KBM-7 (cell line): ENCODE measurements at regions not wholly inside any gene's neighbourhood (a gene's known extent, or its start where the extent isn't known, plus 50 kb on each side); places are given as distances from the start of the nearest gene placed in this dataset.

ENCODE experiments used
- DNase-seq: peaks from one replicate; pipeline ENCODE4 v3.0.0-alpha.2; 2015
- in situ Hi-C: fragments of 300-500 bp; cut with MboI; formaldehyde crosslinking; loops from 2 replicates; pipeline ENCODE4 v1.14.3; 2020; ENCODE audit warnings: low sequenced_read_pairs, low pct_unique_long_range_greater_than_20kb, mixed read lengths

DNA sequence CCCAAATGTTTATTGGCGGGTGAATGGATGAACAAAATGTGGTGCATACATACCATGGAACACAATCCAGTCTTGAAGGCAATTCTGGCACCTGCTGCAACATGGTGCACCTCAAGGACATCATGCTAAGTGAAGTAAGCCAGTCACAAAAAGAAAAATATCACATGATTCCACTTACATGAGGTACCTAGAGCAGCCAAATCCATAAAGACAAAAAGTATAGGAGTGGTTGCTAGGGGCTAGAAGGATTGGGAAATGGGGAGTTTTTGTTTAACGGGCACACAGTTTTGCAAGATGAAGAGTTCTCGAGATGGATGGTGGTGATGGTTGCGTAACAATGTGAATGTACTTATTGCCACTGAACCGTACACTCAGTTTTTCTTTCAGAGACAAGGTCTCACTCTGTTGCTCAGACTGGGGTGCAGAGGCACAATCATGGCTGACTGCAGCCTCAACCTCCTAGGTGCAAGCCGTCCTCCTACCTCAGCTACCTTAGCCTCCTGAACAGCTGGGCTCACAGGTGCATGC lies 90.9 kb upstream of the CERS6 start:
- DNase-seq: no peak

DNA sequence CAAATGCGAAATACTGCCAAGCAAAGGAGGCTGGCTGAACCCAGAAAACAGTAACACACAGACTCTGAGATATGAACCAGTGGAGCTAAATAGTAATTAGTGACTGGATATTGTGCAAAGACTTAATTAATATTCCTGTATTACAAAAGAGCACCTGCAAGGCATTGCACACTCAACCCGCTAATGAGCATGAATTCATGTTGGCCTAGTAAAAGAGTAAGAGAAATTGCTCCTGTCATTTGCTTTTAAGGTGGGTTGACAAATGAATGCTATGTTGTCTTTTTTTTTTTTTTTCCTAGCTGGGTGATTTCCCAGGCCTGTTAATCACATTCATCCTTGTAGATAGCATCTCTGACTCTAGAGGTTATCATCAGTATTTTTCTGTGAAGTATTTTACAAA lies 87.0 kb upstream of the CERS6 start:
- in situ Hi-C loops: no loop called here
- DNase-seq: no peak

More for the DNA sequence above, 90.9 kb upstream of the CERS6 start:
- in situ Hi-C loops: no loop called here

DNA sequence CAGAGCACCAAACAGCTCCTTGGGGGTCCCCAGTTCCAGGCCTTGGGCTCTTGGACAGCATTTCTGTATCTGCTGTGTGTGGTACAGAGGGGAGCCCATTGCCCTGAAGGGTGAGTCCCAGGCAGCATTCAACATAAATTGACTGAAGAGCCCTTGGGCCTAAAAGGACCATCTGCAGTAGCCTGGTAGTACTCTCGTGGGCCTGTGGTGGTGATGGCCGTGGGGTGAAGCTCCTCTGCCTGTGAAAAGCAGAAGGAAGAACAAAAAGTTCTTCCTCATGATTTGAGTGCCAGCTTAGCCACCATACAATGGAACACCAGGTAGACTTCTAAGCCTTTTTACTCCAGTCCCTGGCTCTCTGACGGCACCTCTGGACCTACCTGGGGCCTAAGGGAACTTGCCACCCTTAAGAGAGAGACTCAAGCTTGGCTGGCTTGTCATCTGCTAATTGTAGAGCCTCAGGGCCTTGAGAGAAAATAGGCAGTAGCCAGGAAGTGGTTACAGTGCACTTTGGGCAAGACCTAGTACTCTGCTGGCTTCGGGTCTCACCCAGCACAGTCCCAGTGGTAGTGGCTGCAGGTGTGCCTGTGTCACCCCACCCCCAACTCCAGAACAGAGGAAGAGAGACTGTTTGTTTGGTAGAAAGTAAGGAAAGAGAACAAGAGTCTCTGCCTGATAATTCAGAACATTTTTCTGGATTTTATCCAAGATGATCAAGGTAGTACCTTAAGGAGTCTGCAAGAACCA lies 84.6 kb upstream of the CERS6 start:
- DNase-seq: no peak
- in situ Hi-C loops: no loop called here

DNA sequence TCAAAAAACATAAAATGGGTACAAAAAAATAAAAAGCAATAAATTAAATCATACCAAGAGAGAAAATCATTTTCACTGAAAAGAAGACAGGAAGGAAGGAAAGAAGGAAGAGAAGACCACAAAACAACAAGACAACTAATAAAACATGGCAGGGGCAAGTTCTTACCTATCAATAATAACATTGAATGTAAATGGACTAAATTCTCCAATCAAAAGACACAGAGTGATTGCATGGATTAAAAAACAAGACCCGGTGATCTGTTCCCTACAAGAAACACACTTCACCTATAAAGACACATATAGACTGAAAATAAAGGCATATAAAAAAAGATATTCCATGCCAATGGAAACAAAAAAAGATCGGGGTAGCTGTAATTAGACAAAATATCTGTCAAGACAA lies 82.6 kb upstream of the CERS6 start:
- DNase-seq: no peak
- in situ Hi-C loops: no loop called here

DNA sequence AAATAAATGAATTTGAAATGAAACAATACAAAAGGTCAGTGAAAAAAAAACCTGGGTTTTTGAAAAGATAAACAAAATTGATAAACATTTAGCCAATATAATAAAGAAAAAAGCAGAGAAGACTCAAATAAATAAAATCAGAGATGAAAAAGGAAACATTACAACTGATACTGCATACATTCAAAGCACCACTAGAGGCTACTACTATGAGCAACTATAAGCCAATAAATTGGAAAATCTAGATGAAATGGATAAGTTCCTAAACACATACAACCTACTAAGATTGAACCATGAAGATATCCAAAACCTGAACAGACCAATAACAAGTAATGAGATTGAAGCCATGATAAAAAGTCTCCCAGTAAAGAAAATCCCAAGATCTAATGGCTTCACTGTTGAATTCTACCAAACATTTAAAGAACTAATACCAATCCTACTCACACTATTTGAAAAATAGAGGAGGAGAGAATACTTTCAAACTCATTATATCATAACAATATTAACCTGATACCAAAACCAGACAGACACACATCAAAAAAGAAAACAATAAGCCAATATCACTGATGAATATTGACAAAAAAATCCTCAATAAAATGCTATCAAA lies 80.8 kb upstream of the CERS6 start:
- no peak for DNase-seq
- in situ Hi-C loops: no loop called here

GRCh38 chr2:168378960-168379669 lies 77.0 kb upstream of the CERS6 start:
- no peak for DNase-seq
- in situ Hi-C loops: no loop called here

DNA sequence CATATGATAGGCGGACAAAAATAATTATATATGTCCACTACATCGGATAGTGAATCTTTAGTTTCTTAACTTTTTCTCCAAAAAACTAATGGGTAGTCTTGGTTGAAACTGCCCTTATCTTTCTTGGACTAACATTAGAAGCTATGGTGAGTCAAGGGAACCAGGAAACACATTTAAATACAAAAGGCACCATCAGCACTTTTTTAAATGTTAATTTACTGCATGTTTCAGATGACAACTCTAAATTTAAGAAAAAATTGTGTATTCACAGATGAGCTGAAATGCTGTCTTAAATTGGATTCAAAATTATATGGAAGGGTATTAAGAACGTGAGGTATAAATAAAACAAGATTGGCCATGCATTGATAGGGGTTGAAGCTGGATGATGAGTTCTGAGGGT lies 75.6 kb upstream of the CERS6 start:
- no peak for DNase-seq
- in situ Hi-C loops: no loop called here

GRCh38 chr2:168392024-168392423 lies 64.0 kb upstream of the CERS6 start:
- in situ Hi-C loops: no loop called here
- DNase-seq: no peak

DNA sequence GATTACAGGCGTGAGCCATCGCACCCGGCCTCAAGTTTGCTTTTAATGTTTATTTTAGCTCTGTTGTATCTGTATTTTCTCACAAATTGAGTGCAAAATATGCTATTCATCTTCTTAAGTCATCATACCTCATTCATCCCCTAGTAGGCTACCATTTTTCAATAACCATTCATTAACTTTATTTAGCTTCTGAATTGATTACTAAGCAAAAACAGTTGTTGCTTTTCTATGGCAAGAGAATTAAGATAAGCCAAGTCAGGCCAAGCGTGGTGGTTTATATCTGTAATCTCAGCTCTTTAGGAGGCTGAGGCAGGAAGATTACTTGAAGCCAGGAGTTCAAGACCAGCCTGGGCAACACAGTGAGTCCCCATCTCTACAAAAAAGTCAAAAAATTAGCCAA lies 63.3 kb upstream of the CERS6 start:
- in situ Hi-C loops: no loop called here
- DNase-seq: no peak

DNA sequence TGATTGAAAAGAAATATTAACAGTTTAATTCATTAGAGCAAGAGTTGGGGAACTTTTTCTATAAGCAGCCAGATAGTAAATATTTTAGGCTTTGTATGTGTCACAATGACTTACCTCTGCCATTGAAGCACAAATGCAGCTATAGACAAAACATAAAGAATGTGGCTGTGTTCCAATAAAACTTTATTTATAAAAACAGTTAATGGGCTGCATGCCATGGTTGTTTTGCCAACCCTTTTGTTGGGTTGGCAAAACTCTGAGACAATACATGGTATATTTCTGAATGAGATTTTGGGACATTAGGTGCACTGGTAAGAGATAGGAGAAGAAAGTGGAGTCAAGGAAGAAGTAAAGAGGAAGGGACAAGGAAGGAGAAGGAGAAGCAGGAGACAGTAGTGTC lies 61.8 kb upstream of the CERS6 start:
- in situ Hi-C loops: no loop called here
- no peak for DNase-seq

- no peak for DNase-seq
- in situ Hi-C loops: no loop called here
These were observed 59.9 kb upstream of the CERS6 start for GRCh38 chr2:168396131-168396530.

DNA sequence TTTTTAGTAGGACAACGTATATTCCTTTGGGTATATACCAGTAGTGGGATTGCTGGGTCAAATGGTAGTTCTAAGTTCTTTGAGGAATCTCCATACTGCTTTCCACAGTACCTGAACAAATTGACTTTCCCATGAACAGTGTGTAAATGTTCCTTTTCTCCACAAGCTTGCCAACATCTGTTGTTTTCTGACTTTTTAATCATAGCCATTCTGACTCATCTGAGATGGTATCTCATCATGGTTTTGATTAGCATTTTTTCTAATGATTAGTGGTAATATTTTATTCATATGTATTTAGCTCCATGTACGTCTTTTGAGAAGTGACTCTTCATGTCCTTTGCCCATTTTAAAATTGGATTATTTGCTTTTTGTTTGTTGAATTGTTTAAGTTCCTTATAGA lies 58.4 kb upstream of the CERS6 start:
- in situ Hi-C loops: no loop called here
- no peak for DNase-seq

DNA sequence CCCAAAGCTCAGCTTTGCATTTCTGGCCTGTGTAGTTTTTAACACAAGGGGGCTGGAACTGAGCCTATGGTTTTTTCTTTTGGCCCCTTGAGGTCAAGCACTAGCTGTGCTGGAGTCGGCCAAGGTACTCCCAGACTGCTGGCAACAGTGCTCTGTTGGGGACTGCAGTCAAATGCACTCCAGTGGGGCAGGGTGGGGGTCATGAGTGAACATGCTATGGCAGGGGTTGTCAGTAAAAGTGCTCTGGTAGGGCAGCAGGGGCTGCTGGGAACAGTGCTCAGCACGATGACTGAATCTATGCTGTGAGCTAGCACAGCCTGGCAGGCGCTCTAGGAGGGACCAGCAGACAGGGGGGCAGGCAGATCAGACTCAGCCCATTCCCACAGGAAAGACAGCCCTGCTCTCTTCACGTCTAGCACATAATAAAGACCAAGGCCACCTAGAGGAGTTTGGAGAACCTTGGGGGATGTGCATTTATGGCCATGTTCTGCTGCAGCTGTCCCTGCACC lies 55.0 kb upstream of the CERS6 start:
- in situ Hi-C loops: no loop called here
- no peak for DNase-seq

GRCh38 chr2:168401771-168402170 lies 54.3 kb upstream of the CERS6 start:
- in situ Hi-C loops: no loop called here
- no peak for DNase-seq

GRCh38 chr2:168402531-168402930 lies 53.5 kb upstream of the CERS6 start:
- DNase-seq: no peak
- in situ Hi-C loops: no loop called here

DNA sequence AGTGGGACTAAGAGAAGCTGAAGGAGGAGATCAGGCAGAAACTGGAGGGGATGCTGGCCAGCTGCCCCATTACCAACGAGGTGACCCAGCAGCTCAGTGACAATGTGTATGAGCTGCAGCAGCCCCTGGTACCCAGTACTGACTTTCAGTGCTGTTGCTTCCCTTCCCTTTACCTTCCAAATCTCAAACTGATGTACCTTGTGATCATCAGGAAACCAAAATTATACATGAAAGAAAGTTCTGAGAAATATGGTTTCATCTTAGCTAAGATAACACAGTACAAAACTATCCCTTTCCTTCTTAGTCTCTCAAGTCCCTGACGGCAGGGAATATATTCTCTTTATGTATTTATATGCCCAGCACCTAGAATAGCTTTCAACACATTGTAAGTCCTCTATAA lies 52.3 kb upstream of the CERS6 start:
- DNase-seq: no peak
- in situ Hi-C loops: no loop called here

DNA sequence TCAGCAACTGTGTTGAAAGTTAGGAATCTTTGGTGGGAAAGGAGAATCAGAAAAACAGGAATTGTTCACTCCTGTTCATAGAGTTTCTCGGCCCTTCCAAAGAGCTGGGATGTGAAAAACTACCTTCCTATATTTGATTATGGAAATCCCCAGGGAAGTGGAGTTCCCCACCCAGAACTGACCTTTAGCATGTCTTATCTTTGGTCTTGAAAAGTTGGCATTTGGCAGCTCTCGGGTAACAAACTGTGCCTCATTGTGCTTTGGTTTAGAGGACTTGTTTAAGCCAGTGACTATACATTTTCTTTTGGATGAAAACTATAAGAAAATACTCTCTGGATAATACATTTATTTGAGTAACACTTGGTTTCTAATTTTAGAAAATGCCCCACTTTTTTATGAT lies 51.3 kb upstream of the CERS6 start:
- in situ Hi-C loops: no loop called here
- DNase-seq: no peak
